ENCODE measurements at regions not wholly inside any gene's neighbourhood (a gene's known extent, or its start where the extent isn't known, plus 50 kb on each side); places are given as distances from the start of the nearest gene placed in this dataset.

- TF ChIP-seq CTCF (IDR thresholded peaks at IDR 0.05; ENCODE audit: low read depth, low read length): no peak
- no peak for TF ChIP-seq POLR2A (IDR thresholded peaks at IDR 0.05; ENCODE audit: extremely low read depth, insufficient read length)
Observed at GRCh38 chr1:82065916-82066315, 265.2 kb downstream of the ADGRL2 start.

Measured in NB4 (cell line).